ENCODE measurements at regions not wholly inside any gene's neighbourhood (a gene's known extent, or its start where the extent isn't known, plus 50 kb on each side); places are given as distances from the start of the nearest gene placed in this dataset.

DNA sequence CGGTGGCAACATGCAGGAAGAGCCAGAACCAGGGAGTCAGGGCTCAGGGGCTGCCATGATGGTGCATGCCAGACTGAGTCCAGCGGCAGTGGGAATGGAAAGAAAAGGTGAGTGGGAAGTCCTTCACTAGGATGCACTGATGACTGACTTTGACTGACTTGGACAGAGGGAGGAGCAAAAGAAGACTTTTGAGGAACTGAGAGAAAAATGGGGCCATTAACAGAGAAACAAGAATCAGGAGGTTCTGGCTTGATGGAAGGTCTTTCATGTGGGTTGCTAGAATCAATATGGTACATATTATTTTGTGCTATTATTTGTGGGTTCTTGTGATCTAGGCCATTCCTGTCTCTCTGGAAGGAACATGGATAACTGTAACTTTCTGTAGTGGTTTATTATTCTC is 454.6 kb upstream of the PROX1 start:
- TF ChIP-seq, protein P1, sequence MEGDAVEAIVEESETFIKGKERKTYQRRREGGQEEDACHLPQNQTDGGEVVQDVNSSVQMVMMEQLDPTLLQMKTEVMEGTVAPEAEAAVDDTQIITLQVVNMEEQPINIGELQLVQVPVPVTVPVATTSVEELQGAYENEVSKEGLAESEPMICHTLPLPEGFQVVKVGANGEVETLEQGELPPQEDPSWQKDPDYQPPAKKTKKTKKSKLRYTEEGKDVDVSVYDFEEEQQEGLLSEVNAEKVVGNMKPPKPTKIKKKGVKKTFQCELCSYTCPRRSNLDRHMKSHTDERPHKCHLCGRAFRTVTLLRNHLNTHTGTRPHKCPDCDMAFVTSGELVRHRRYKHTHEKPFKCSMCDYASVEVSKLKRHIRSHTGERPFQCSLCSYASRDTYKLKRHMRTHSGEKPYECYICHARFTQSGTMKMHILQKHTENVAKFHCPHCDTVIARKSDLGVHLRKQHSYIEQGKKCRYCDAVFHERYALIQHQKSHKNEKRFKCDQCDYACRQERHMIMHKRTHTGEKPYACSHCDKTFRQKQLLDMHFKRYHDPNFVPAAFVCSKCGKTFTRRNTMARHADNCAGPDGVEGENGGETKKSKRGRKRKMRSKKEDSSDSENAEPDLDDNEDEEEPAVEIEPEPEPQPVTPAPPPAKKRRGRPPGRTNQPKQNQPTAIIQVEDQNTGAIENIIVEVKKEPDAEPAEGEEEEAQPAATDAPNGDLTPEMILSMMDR (IDR thresholded peaks at IDR 0.05): no peak
- TF ChIP-seq POLR2AphosphoS5 (IDR thresholded peaks at IDR 0.05): no peak
